IPS-15b (cell line): ENCODE measurements at regions not wholly inside any gene's neighbourhood (a gene's known extent, or its start where the extent isn't known, plus 50 kb on each side); places are given as distances from the start of the nearest gene placed in this dataset.
"Not testable (repeated sequence)": the region's sequence is repeated elsewhere in the genome, so short reads cannot be mapped to it uniquely, and the experiment has no call there.

Source experiments
- H3K27me3 ChIP-seq: one replicate; pipeline ENCODE4 v1.6.1; 2013; ENCODE audit warnings: low read length; ENCODE audit not compliant: control insufficient read depth, insufficient read depth
- H3K36me3 ChIP-seq: one replicate; pipeline ENCODE4 v1.6.1; 2013; ENCODE audit warnings: low read length; ENCODE audit not compliant: control insufficient read depth, insufficient read depth
- H3K4me1 ChIP-seq: one replicate; pipeline ENCODE4 v1.6.1; 2013; ENCODE audit warnings: mild to moderate bottlenecking, low read length; ENCODE audit not compliant: control insufficient read depth, insufficient read depth
- H3K4me3 ChIP-seq: one replicate; pipeline ENCODE4 v1.5.1; 2013; ENCODE audit warnings: low read depth, low read length
- H3K9ac ChIP-seq: one replicate; pipeline ENCODE4 v1.6.1; 2013; ENCODE audit warnings: low read depth, mild to moderate bottlenecking, low read length
- H3K9me3 ChIP-seq: one replicate; pipeline ENCODE4 v1.6.1; 2013; ENCODE audit warnings: mild to moderate bottlenecking, low read length; ENCODE audit not compliant: control insufficient read depth, insufficient read depth

GRCh38 chr13:110042253-110042950 is 256.0 kb upstream of the IRS2 start:
- Histone ChIP-seq H3K27me3 (no peaks in the 10 kb centered on the region), H3K9ac (no peak overlapping the region), H3K9me3 (no peaks in the 10 kb centered on the region), H3K4me3 (no peak overlapping the region), H3K36me3 (no peaks in the 10 kb centered on the region), H3K4me1 (peaks cover 3% of the 10 kb centered on the region)

GRCh38 chr13:110041638-110042037 is 255.3 kb upstream of the IRS2 start:
- not testable (repeated sequence) for H3K9ac ChIP-seq, H3K36me3 ChIP-seq, H3K4me1 ChIP-seq, H3K4me3 ChIP-seq, H3K9me3 ChIP-seq, H3K27me3 ChIP-seq

GRCh38 chr13:110037925-110038573 is 251.7 kb upstream of the IRS2 start:
- H3K4me1 ChIP-seq = peaks cover 5% of the 10 kb centered on the region
- no peak overlapping the region for H3K4me3 ChIP-seq
- no peaks in the 10 kb centered on the region for H3K9me3 ChIP-seq
- H3K9ac ChIP-seq = no peak overlapping the region
- no peaks in the 10 kb centered on the region for H3K36me3 ChIP-seq
- no peaks in the 10 kb centered on the region for H3K27me3 ChIP-seq

GRCh38 chr13:110036060-110036459 is 249.7 kb upstream of the IRS2 start:
- Histone ChIP-seq H3K4me3 (no peak overlapping the region), H3K36me3 (no peaks in the 10 kb centered on the region), H3K4me1 (peaks cover 5% of the 10 kb centered on the region), H3K27me3 (no peaks in the 10 kb centered on the region), H3K9me3 (no peaks in the 10 kb centered on the region), H3K9ac (no peak overlapping the region)

- Histone ChIP-seq H3K4me1 (peaks cover 5% of the 10 kb centered on the region), H3K4me3 (no peak overlapping the region), H3K27me3 (no peaks in the 10 kb centered on the region), H3K36me3 (no peaks in the 10 kb centered on the region), H3K9ac (no peak overlapping the region), H3K9me3 (no peaks in the 10 kb centered on the region)
These were observed 247.7 kb upstream of the IRS2 start for GRCh38 chr13:110034031-110034549.

- H3K4me1 ChIP-seq = peaks cover 6% of the 10 kb centered on the region
These were observed 246.6 kb upstream of the IRS2 start for GRCh38 chr13:110032969-110033368.

GRCh38 chr13:110030394-110030928 is 244.1 kb upstream of the IRS2 start:
- H3K36me3 ChIP-seq = no peaks in the 10 kb centered on the region
- no peaks in the 10 kb centered on the region for H3K9me3 ChIP-seq
- no peak overlapping the region for H3K9ac ChIP-seq
- peaks cover 5% of the 10 kb centered on the region for H3K4me1 ChIP-seq
- no peaks in the 10 kb centered on the region for H3K27me3 ChIP-seq
- no peak overlapping the region for H3K4me3 ChIP-seq

More at GRCh38 chr13:110032969-110033368, 246.6 kb upstream of the IRS2 start:
- Histone ChIP-seq H3K27me3 (no peaks in the 10 kb centered on the region), H3K9me3 (no peaks in the 10 kb centered on the region), H3K36me3 (no peaks in the 10 kb centered on the region), H3K9ac (no peak overlapping the region), H3K4me3 (no peak overlapping the region)

- H3K36me3 ChIP-seq = no peaks in the 10 kb centered on the region
- H3K9ac ChIP-seq = no peak overlapping the region
- peaks cover 5% of the 10 kb centered on the region for H3K4me1 ChIP-seq
- H3K4me3 ChIP-seq = no peak overlapping the region
- no peaks in the 10 kb centered on the region for H3K9me3 ChIP-seq
- no peaks in the 10 kb centered on the region for H3K27me3 ChIP-seq
These were observed 242.6 kb upstream of the IRS2 start for GRCh38 chr13:110028838-110029621.

GRCh38 chr13:110028311-110028710 is 241.9 kb upstream of the IRS2 start:
- Histone ChIP-seq H3K36me3 (no peaks in the 10 kb centered on the region), H3K4me1 (peaks cover 5% of the 10 kb centered on the region), H3K4me3 (no peak overlapping the region), H3K9me3 (no peaks in the 10 kb centered on the region), H3K27me3 (no peaks in the 10 kb centered on the region), H3K9ac (no peak overlapping the region)

- H3K4me1 ChIP-seq = peaks cover 5% of the 10 kb centered on the region
- no peaks in the 10 kb centered on the region for H3K36me3 ChIP-seq
- H3K27me3 ChIP-seq = no peaks in the 10 kb centered on the region
- no peak overlapping the region for H3K4me3 ChIP-seq
- H3K9ac ChIP-seq = no peak overlapping the region
- no peaks in the 10 kb centered on the region for H3K9me3 ChIP-seq
These were observed 241.3 kb upstream of the IRS2 start for GRCh38 chr13:110027470-110028240.

GRCh38 chr13:110024645-110024980 is 238.2 kb upstream of the IRS2 start:
- no peaks in the 10 kb centered on the region for H3K36me3 ChIP-seq
- H3K27me3 ChIP-seq = no peaks in the 10 kb centered on the region
- H3K4me3 ChIP-seq = no peak overlapping the region
- H3K9me3 ChIP-seq = no peaks in the 10 kb centered on the region
- H3K4me1 ChIP-seq = peaks cover 7% of the 10 kb centered on the region
- no peak overlapping the region for H3K9ac ChIP-seq
